ENCODE measurements at regions not wholly inside any gene's neighbourhood (a gene's known extent, or its start where the extent isn't known, plus 50 kb on each side); places are given as distances from the start of the nearest gene placed in this dataset.

DNA sequence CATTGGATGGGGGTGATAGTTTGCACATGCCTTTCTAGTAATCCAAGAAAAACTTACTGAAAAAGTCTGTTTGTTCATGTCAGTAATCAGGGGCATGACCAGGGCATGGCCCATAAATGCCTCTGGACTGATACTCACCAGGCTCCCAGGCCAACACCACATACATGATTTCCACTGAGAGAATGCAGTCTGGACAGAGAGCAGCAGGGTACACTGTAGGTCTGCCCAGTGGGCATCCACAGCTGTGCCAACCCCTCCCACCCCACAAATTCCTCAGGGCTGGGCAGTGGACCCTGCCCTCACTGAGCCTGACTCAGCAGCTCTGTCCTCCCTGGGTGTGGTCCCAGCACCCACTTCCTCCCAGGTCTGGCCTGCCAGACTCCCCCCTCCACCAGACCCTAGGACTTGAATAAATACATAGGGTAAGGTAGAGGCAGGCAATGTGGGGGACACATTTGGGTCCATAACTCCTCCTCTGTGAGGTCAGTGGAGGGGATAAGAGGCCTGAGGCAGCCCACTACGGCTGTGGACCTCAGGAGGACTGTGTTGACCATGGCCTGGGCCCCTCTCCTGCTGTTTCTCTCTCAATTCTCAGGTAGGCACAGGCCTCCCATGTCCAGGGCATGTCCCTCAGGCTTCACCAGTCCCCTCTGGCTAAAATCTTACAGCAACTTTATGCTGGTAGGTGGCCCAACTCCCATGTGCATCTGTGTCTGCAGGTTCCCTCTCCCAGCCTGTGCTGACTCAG is 92.2 kb upstream of the TOP3B start:
- TF ChIP-seq, protein P1, sequence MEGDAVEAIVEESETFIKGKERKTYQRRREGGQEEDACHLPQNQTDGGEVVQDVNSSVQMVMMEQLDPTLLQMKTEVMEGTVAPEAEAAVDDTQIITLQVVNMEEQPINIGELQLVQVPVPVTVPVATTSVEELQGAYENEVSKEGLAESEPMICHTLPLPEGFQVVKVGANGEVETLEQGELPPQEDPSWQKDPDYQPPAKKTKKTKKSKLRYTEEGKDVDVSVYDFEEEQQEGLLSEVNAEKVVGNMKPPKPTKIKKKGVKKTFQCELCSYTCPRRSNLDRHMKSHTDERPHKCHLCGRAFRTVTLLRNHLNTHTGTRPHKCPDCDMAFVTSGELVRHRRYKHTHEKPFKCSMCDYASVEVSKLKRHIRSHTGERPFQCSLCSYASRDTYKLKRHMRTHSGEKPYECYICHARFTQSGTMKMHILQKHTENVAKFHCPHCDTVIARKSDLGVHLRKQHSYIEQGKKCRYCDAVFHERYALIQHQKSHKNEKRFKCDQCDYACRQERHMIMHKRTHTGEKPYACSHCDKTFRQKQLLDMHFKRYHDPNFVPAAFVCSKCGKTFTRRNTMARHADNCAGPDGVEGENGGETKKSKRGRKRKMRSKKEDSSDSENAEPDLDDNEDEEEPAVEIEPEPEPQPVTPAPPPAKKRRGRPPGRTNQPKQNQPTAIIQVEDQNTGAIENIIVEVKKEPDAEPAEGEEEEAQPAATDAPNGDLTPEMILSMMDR (IDR thresholded peaks at IDR 0.05): peak; percentile 32
- Mint-ChIP-seq H3K27me3 (ENCODE audit: unreplicated experiment) (peaks cover 31% of the 10 kb centered on the region), H3K36me3 (ENCODE audit: unreplicated experiment) (no peaks in the 10 kb centered on the region), H3K4me3 (ENCODE audit: unreplicated experiment) (no peak overlapping the region), H3K27ac (ENCODE audit: unreplicated experiment) (peak overlapping the region; percentile 71), H3K9me3 (ENCODE audit: unreplicated experiment) (no peaks in the 10 kb centered on the region), H3K4me1 (ENCODE audit: unreplicated experiment) (peaks cover 45% of the 10 kb centered on the region)
- peak; percentile 85 for DNase-seq (ENCODE audit: extremely low spot score, unreplicated experiment)

DNA sequence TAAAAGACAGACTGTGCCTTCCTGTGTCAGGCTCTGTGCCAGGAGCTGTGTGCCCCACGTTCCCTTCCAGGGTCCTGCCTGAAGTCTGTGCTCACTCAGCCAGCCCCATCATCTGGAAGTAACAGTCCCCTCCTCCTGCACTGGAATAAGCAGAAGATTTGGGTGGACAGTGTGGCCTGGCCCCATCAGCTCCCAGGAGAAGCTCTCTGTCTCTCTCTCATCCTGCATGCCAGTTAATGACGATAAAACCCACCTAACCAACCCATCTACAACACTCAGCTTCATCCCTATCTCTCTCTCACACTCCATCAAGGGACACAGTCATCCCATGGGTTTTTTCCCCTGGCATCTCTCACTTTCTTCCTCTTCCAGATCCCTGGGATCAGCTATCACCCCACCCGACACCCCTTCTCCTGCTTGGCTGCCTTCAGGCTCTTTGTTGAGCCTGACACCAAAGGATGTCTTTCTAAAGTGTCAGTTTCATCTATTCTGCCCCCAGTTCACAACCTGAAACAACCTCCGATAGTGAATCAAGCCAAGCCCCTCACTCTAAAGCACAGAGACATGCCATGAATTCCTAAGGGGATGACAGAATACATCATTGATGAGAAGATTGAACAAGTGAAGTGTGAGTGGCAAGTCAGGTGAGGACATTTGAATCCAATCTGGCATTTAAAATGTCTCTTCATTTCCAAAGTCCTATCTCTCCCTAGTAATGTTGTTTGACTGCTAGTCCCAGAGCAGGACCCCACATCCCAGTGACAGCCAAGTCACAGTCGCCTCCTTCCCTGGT is 91.4 kb upstream of the TOP3B start:
- Mint-ChIP-seq H3K36me3 (ENCODE audit: unreplicated experiment) (no peaks in the 10 kb centered on the region), H3K27ac (ENCODE audit: unreplicated experiment) (peak overlapping the region; percentile 28), H3K9me3 (ENCODE audit: unreplicated experiment) (no peaks in the 10 kb centered on the region), H3K4me3 (ENCODE audit: unreplicated experiment) (no peak overlapping the region), H3K4me1 (ENCODE audit: unreplicated experiment) (peaks cover 45% of the 10 kb centered on the region), H3K27me3 (ENCODE audit: unreplicated experiment) (peaks cover 37% of the 10 kb centered on the region)
- peak; percentile 64 for DNase-seq (ENCODE audit: extremely low spot score, unreplicated experiment)
- TF ChIP-seq, protein P1 (IDR thresholded peaks at IDR 0.05): no peak

DNA sequence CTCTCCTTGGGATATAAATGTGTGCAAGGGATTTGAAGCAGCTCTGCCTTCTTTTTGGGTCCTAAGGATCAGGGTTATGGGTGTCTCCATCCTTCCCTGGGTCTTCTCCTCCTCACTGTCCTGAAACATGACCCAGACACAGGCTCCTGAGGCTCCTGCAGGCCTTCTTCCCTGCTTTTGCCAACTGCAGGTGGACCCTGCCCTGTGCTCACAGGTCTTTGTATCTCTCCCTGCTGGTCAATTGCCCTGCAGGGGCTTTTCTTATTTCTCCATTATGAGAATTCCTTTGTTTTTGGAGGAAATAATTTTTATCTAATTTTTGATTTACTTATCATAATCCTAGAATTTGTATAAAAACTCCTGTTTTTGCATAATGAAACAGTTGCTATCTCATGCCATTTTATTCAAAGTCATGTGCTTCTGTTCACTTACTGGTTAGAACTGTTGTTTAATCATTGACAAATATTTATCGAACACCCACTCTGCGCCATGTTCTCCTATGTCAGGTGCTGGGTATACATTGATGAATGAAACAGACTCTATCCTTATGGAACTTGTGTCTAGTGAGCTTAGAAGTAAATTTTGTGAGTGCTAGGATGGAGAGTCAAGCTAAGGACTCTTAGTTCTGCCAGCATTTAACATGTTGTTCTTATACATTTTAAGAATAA is 89.7 kb upstream of the TOP3B start:
- H3K27me3 Mint-ChIP-seq (ENCODE audit: unreplicated experiment): peaks cover 48% of the 10 kb centered on the region
- no peak for DNase-seq (ENCODE audit: extremely low spot score, unreplicated experiment)
- TF ChIP-seq, protein P1 (IDR thresholded peaks at IDR 0.05): no peak
- no peak overlapping the region for H3K27ac Mint-ChIP-seq (ENCODE audit: unreplicated experiment)
- no peaks in the 10 kb centered on the region for H3K36me3 Mint-ChIP-seq (ENCODE audit: unreplicated experiment)
- no peaks in the 10 kb centered on the region for H3K9me3 Mint-ChIP-seq (ENCODE audit: unreplicated experiment)
- H3K4me1 Mint-ChIP-seq (ENCODE audit: unreplicated experiment): peaks cover 40% of the 10 kb centered on the region
- H3K4me3 Mint-ChIP-seq (ENCODE audit: unreplicated experiment): no peak overlapping the region

DNA sequence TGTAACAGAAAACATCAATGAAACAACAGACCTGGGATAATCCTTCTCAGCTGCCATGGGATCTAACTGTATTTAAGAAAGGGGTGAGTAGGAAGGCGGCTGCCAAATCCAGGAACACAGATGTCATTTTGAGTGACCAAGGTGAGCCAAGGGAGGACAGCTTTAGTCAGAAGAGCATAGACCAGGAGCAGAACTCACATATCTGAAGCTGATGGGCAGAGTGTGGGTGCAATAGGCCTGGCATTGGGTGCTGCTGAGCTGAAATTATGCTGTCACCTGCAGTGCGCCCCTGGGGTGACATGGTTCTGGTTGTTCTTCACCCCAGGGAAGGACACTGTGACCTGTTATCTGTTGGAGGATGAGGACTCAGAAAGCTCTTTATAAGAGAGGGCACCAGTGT is 88.9 kb upstream of the TOP3B start:
- H3K36me3 Mint-ChIP-seq (ENCODE audit: unreplicated experiment): no peaks in the 10 kb centered on the region
- no peak overlapping the region for H3K27ac Mint-ChIP-seq (ENCODE audit: unreplicated experiment)
- TF ChIP-seq, protein P1 (IDR thresholded peaks at IDR 0.05): no peak
- H3K9me3 Mint-ChIP-seq (ENCODE audit: unreplicated experiment): no peaks in the 10 kb centered on the region
- no peak for DNase-seq (ENCODE audit: extremely low spot score, unreplicated experiment)
- no peak overlapping the region for H3K4me3 Mint-ChIP-seq (ENCODE audit: unreplicated experiment)
- H3K4me1 Mint-ChIP-seq (ENCODE audit: unreplicated experiment): peaks cover 34% of the 10 kb centered on the region
- H3K27me3 Mint-ChIP-seq (ENCODE audit: unreplicated experiment): peaks cover 55% of the 10 kb centered on the region

All from osteocyte (in vitro differentiated cells).